GM19452 (cell line): ENCODE measurements at regions not wholly inside any gene's neighbourhood (a gene's known extent, or its start where the extent isn't known, plus 50 kb on each side); places are given as distances from the start of the nearest gene placed in this dataset.

Experiments
- ATAC-seq: cut with Tn5 transposase; IDR thresholded peaks from one replicate; pipeline ENCODE4 v1.9.1; 2021; ENCODE audit not compliant: unreplicated experiment

GRCh38 chr2:128525653-128526052 is 207.0 kb upstream of the HS6ST1 start:
- no peak for ATAC-seq

- ATAC-seq: no peak
These were observed 207.8 kb upstream of the HS6ST1 start for GRCh38 chr2:128526455-128526976.

- ATAC-seq: no peak
These were observed 209.5 kb upstream of the HS6ST1 start for GRCh38 chr2:128528133-128528532.

GRCh38 chr2:128530025-128530573 is 211.4 kb upstream of the HS6ST1 start:
- ATAC-seq: no peak

GRCh38 chr2:128531856-128532255 is 213.2 kb upstream of the HS6ST1 start:
- no peak for ATAC-seq

- ATAC-seq: no peak
These were observed 214.4 kb upstream of the HS6ST1 start for GRCh38 chr2:128533101-128533500.

GRCh38 chr2:128534688-128535392 is 216.2 kb upstream of the HS6ST1 start:
- ATAC-seq: no peak

GRCh38 chr2:128535953-128536352 is 217.3 kb upstream of the HS6ST1 start:
- ATAC-seq: no peak

- no peak for ATAC-seq
These were observed 218.4 kb upstream of the HS6ST1 start for GRCh38 chr2:128536925-128537620.

- ATAC-seq: no peak
These were observed 219.0 kb upstream of the HS6ST1 start for GRCh38 chr2:128537646-128538045.

GRCh38 chr2:128538396-128538795 is 219.7 kb upstream of the HS6ST1 start:
- no peak for ATAC-seq

- ATAC-seq: no peak
These were observed 222.0 kb upstream of the HS6ST1 start for GRCh38 chr2:128540670-128541069.

GRCh38 chr2:128541448-128541847 is 222.8 kb upstream of the HS6ST1 start:
- no peak for ATAC-seq

- no peak for ATAC-seq
These were observed 224.4 kb upstream of the HS6ST1 start for GRCh38 chr2:128543036-128543435.

- no peak for ATAC-seq
These were observed 225.0 kb upstream of the HS6ST1 start for GRCh38 chr2:128543646-128544045.

- ATAC-seq: no peak
These were observed 225.8 kb upstream of the HS6ST1 start for GRCh38 chr2:128544321-128545037.

GRCh38 chr2:128545085-128545484 is 226.4 kb upstream of the HS6ST1 start:
- ATAC-seq: no peak

GRCh38 chr2:128545829-128546228 is 227.2 kb upstream of the HS6ST1 start:
- ATAC-seq: no peak

GRCh38 chr2:128547667-128548066 is 229.0 kb upstream of the HS6ST1 start:
- no peak for ATAC-seq

GRCh38 chr2:128548461-128548891 is 229.8 kb upstream of the HS6ST1 start:
- no peak for ATAC-seq

- no peak for ATAC-seq
These were observed 230.4 kb upstream of the HS6ST1 start for GRCh38 chr2:128549094-128549493.
